ENCODE measurements at regions not wholly inside any gene's neighbourhood (a gene's known extent, or its start where the extent isn't known, plus 50 kb on each side); places are given as distances from the start of the nearest gene placed in this dataset.
A peak's percentile ranks its signal among the peaks of the same experiment; 100 is the strongest.

DNA sequence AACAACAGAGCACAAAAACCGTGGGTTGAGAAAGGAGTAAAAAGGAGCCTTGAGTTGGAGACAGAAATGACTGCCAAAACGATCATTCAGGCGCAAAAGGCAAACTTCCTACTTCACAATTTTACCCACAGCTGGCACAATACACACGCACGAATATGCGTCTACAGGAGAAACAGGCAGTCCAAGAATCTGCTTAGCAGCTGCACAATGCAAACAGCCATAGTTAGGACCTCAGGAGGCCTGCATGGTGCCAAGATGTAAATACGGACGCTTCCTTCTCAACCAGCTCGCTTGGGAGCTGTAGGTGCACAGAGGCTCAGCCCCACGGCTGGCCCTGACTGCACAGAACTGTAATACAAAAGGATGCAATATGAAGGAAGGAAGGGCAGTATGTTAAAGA is 250.1 kb upstream of the CAND1 start:
- Histone ChIP-seq H3K9me3 (no peaks in the 10 kb centered on the region), H3K4me1 (no peaks in the 10 kb centered on the region), H3K36me3 (no peaks in the 10 kb centered on the region), H3K4me3 (ENCODE audit: low read depth, low read length) (no peak overlapping the region), H3K27me3 (no peaks in the 10 kb centered on the region)
- no peak for DNase-seq
- TF ChIP-seq, protein P1, sequence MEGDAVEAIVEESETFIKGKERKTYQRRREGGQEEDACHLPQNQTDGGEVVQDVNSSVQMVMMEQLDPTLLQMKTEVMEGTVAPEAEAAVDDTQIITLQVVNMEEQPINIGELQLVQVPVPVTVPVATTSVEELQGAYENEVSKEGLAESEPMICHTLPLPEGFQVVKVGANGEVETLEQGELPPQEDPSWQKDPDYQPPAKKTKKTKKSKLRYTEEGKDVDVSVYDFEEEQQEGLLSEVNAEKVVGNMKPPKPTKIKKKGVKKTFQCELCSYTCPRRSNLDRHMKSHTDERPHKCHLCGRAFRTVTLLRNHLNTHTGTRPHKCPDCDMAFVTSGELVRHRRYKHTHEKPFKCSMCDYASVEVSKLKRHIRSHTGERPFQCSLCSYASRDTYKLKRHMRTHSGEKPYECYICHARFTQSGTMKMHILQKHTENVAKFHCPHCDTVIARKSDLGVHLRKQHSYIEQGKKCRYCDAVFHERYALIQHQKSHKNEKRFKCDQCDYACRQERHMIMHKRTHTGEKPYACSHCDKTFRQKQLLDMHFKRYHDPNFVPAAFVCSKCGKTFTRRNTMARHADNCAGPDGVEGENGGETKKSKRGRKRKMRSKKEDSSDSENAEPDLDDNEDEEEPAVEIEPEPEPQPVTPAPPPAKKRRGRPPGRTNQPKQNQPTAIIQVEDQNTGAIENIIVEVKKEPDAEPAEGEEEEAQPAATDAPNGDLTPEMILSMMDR (IDR thresholded peaks at IDR 0.05; ENCODE audit: low read depth, low read length) = no peak

GRCh38 chr12:67025543-67026114 is 243.5 kb upstream of the CAND1 start:
- no peak overlapping the region for H3K4me3 ChIP-seq (ENCODE audit: low read depth, low read length)
- TF ChIP-seq, protein P1 (IDR thresholded peaks at IDR 0.05; ENCODE audit: low read depth, low read length) = peak; percentile 83
- H3K9me3 ChIP-seq = no peaks in the 10 kb centered on the region
- H3K27me3 ChIP-seq = no peaks in the 10 kb centered on the region
- DNase-seq = peak; percentile 36
- no peaks in the 10 kb centered on the region for H3K4me1 ChIP-seq
- H3K36me3 ChIP-seq = no peaks in the 10 kb centered on the region

GRCh38 chr12:67026487-67027246 is 242.5 kb upstream of the CAND1 start:
- Histone ChIP-seq H3K36me3 (no peaks in the 10 kb centered on the region), H3K9me3 (no peaks in the 10 kb centered on the region), H3K27me3 (no peaks in the 10 kb centered on the region), H3K4me3 (ENCODE audit: low read depth, low read length) (no peak overlapping the region), H3K4me1 (no peaks in the 10 kb centered on the region)
- TF ChIP-seq, protein P1 (IDR thresholded peaks at IDR 0.05; ENCODE audit: low read depth, low read length) = no peak
- no peak for DNase-seq

DNA sequence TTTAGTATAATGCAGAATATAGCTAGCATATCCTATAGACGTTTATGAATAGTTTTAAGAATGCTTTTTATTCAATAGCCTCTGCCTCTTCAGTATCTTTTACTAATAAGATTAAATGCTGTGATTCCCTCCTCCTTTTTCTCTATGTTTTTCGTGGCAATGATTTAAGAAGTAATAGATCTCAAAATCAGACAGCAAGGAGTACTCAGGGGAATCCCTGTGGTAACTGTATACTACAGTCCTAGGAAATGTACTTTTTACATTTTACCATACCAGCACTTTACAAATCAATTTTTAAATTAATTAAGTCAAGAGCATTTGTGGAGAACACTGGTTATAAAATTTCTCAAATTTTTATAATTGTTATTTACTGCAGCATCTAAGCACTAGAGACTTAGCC is 240.6 kb upstream of the CAND1 start:
- Histone ChIP-seq H3K9me3 (no peaks in the 10 kb centered on the region), H3K36me3 (no peaks in the 10 kb centered on the region), H3K4me3 (ENCODE audit: low read depth, low read length) (no peak overlapping the region), H3K4me1 (no peaks in the 10 kb centered on the region), H3K27me3 (no peaks in the 10 kb centered on the region)
- TF ChIP-seq, protein P1 (IDR thresholded peaks at IDR 0.05; ENCODE audit: low read depth, low read length) = no peak
- no peak for DNase-seq

DNA sequence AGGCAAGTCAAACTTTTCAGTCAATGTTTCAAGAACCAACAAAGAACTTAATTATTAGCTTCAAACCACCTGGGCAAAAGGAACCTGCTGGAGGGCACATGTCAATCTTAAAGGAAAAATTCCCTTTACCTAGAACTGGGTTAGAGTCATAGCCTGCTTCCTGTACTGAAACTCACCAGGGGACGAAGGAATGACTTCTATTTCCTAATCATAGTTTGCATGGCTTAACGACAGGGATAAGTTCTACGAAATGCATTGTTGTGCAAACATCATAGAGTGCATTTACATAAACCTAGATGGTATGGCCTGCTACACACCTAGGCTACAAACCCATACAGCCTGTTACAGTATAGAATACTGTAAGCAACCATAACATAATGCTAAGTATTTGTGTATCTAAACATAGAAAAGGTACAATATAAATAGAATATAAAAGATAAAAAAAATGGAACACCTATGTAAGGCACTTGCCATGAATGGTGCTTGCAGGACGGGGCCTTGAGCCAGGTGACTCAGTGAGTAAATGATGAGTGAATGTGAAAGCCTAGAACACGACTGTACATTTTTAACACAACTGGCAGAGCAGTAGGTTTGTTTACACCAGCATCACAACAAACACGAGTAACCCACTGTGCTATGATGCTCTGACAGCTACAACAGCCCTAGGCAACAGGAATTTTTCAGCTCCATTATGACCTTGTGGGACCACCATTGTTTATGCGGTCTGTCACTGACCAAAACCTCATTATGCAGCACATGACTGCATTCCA is 234.9 kb upstream of the CAND1 start:
- DNase-seq = no peak
- H3K36me3 ChIP-seq = no peaks in the 10 kb centered on the region
- no peaks in the 10 kb centered on the region for H3K9me3 ChIP-seq
- no peaks in the 10 kb centered on the region for H3K4me1 ChIP-seq
- H3K4me3 ChIP-seq (ENCODE audit: low read depth, low read length) = no peak overlapping the region
- H3K27me3 ChIP-seq = no peaks in the 10 kb centered on the region
- TF ChIP-seq, protein P1 (IDR thresholded peaks at IDR 0.05; ENCODE audit: low read depth, low read length) = no peak
